Fibroblast of peridontal ligament (primary cell): ENCODE measurements at regions not wholly inside any gene's neighbourhood (a gene's known extent, or its start where the extent isn't known, plus 50 kb on each side); places are given as distances from the start of the nearest gene placed in this dataset.

Experiments
- DNase-seq: peaks from one replicate; pipeline ENCODE4 v3.0.0-alpha.2; 2010; ENCODE audit errors: extremely low read depth

GRCh38 chr2:226435146-226435545 is 364.5 kb downstream of the IRS1 start:
- peak; percentile 74 for DNase-seq

DNA sequence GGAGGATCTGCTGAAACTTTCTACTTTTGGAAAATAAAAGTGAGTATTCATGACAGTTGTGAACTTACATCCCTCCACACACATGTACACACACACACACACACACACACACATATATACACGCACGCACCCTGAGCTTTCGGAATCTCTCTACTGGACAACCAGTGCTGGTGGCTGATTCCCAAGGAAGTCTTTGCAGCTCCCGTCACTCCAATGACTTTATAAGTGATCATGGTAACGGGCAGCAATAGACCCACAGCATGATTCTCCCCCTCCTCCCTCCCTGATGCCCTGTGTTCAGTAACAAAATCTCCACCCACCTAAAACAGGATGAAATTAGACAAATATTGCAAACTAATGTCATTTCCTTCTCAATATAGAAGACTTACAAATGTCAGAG is 364.9 kb downstream of the IRS1 start:
- no peak for DNase-seq

- DNase-seq, result peak; percentile 50
Measured at GRCh38 chr2:226431288-226431948, 368.2 kb downstream of the IRS1 start.

GRCh38 chr2:226429476-226429875 is 370.1 kb downstream of the IRS1 start:
- no peak for DNase-seq

GRCh38 chr2:226427538-226428307 is 371.9 kb downstream of the IRS1 start:
- peak; percentile 88 for DNase-seq

DNA sequence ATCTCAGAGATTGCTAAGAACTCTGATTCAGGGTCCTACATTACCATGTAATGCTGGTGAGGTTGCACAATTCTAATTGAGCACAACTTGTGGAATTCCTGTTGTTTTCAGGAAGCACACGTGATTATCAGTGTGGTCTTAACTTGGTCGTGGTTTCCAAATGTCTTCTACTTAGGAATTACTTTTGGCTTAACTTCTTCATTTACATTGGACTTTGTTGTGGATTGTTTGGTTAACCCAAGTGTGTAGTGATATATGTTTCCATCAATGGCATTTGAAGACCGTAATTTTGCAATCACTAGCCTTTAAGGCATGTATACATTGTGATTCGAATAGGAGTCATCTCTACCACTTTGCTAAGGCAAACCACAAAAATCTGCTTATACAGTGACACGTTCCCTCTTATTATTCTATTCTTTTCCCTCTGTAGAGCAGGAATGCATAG is 373.3 kb downstream of the IRS1 start:
- peak; percentile 93 for DNase-seq

DNA sequence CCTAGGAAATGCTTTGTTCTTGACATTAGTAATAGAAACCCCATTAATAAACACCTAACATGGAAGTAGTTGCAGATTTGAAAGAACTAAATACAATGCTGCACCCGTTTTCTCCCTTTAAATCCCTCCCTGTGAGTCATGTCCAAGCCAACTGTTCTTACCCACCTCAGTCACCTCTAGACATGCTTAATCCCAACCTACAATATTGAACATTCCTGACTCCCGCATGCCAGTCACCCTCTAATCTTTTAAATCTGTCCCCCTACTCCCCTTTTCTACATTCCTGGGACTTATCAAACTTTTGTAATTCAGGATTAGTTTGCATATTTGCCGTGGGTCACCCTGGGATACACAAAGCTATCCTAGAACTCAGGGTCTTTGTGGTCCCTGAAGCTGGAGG is 374.6 kb downstream of the IRS1 start:
- no peak for DNase-seq

DNA sequence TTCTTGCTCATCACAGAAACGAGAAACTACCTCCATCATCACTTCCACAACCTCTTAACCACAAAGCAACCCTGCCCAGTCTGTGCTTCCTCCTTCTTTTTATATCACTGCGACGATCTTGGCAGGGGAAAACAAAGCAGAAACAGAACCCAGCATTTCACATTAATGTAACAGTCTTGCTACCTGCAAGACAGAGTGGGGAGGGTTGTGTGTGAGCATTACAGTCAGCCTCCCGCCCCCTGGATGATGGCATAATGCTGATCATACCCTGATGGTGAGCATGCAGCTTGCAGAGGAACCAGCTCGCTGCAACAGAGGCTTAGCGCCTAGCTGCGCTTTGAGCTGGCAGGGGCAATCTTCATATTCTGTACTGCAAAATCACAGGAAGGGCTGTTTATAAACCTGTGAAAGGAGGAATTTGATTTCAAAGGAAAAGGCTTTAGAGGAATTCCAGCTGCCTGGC is 376.1 kb downstream of the IRS1 start:
- DNase-seq, result no peak

DNA sequence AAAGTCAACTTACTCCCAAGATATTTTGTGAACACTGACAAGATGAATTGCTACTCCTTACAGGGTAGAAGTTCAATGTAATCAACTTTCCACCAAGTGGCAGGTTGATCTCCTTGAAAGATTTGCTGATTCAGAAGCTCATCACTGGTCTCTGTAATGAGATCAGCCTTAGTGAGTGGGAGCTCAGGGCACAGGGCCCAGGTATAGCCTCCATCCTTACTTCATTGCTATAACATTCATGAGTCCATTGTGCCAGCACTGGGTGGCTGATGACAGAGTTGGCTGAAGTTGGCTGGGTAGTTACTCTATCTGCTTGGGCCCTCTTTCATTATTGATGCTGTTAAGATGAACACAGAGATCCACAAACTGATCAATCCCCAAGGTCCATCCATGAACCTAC is 379.0 kb downstream of the IRS1 start:
- DNase-seq, result no peak

- no peak for DNase-seq
Measured at GRCh38 chr2:226418521-226418920, 381.1 kb downstream of the IRS1 start.

DNA sequence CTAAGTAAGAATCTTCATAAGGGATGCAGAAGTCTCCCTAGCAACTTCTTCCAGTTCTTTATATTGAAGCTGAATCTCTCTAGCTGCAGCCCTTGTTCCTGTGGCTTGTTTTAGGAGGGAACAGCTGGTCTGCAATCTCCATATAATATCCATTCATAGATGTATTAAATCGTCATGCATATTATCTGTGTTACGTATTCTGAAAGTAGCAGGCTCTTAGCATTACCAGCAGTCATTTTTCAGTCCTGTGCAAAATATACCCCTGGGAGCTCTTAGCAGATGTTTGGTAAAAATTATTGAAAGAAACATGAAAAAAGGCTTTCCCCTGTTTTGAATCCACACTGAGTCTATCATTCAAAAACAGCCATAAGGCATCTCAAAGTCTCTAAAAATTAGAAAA is 385.3 kb downstream of the IRS1 start:
- DNase-seq, result no peak

DNA sequence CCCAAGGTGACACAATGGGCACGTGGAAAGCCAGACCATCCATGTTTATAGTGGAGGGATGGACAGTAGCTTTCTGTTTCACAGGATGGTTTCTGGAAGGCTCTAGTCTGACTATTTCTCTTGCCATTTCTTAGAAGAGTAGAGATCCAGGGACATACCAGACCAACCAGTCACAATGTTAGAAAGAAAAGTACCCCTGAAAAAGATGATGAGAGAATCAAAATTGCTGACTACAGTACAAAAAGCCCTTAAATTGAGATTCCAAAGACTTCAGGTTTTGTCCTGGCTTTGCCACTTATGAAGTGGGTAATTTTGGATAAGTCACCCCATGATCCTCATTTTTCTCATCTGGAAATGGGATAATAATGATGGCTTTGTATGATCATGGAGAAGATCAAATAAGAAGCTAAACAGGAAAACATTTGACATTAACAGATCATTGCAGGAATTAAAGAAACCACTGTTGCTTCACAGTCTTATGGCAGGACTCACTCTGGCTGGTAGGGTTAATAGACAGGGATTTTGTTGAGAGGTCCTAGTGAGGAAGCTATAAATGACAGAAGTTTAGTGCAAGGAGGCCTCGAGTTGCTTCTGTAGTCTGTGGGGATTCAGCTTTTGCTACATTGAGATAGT is 386.0 kb downstream of the IRS1 start:
- DNase-seq, result no peak

GRCh38 chr2:226411727-226412360 is 387.8 kb downstream of the IRS1 start:
- no peak for DNase-seq

DNA sequence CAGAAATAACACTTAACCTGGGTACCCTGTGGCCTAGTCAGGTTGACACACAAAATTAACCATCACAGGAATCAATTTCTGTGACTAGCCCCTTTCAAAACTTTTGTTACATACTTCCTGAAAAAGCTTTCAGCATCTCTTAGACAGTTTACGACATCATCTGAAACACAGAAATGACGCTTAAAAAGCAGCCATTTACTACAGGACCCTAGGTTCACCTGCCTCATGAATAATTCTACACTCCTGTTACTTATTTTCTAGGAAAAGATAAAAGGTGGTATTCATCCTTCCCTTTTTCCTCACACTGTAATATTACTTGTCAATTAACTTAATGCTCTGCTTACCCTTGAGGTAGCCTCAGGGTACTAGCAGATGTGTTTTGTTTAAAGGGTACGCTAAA is 388.4 kb downstream of the IRS1 start:
- DNase-seq, result no peak

DNA sequence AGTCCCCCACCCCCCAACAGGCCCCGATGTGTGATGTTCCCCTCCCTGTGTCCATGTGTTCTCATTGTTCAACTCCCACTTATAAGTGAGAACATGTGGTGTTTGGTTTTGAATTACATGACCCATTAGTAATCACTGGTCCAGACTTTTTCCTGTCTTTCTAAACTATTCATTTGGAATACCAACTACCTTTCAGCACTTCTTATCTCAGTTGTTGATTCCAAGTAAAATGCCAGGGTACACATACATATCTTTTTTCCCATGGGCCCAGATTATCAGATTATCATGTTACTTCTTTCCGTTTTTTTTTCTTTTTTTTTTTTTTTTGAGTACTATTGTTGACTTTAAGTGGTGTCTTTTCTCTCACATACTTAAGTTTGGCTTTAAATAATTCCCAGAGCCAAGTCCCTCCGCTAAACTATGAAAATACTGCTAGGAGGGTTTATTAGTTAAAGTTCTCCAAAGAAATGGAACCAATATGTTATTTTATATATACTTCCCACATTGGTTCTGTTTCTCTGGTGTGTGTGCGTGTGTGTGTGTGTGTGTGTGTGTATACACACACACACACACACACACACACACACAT is 389.3 kb downstream of the IRS1 start:
- no peak for DNase-seq

- DNase-seq, result no peak
Measured at GRCh38 chr2:226409134-226409533, 390.5 kb downstream of the IRS1 start.

DNA sequence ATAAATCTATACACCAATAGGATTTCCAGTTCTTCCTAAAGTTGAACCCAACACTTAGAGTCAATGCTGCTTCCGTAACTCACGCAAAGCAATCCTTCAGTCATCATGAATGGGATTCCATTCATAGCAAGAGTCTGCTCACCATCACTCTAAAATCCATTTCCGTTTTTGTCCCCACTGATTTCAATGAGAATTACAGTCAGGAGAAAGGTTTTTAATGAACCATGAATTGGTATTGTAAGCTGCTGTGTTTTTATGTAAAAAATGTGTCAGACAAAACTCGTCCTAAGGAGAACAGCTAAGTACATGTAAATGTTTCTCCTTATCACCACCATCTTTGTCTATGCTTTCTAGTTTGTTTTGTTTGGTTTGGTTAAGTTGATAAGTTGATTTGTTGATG is 391.5 kb downstream of the IRS1 start:
- no peak for DNase-seq

GRCh38 chr2:226407135-226407534 is 392.5 kb downstream of the IRS1 start:
- no peak for DNase-seq

- no peak for DNase-seq
Measured at GRCh38 chr2:226405465-226405864, 394.2 kb downstream of the IRS1 start.

DNA sequence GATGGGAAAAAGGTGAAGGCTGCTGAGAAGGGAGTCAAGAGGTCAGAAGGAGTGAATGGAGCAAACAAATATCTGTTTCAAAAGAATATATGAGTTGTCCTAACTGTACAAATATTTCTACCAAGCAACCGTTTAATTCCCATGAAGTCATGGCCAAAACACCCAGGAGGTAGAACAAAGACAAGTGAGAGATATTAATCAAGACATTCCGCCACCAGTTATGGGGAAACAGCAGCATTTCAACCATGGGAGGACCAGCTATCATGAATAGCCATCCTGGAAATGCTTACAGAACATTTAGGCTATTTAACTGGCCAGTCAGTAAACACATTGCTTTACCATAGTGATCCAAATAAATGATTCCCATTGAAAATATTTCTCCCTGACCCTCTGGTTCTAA is 396.3 kb downstream of the IRS1 start:
- DNase-seq, result no peak

DNA sequence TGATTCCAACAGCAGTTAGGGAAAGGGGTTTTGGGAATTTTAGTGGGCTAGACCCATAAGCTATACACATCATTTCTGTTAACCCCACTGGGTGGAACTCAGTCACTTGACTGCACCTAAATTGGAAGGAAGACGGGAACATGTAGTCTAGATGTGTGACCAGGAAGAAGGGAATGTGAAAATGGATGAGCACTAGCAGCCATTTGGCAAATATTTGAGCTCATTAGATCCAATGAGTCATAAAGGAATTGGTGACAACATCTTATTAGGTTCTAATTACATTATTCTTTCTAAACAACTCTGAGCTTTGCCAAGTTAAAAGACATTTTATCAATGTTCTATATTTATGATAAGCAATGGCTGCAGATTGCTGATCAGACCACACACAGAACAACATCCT is 400.6 kb downstream of the IRS1 start:
- DNase-seq, result no peak

DNA sequence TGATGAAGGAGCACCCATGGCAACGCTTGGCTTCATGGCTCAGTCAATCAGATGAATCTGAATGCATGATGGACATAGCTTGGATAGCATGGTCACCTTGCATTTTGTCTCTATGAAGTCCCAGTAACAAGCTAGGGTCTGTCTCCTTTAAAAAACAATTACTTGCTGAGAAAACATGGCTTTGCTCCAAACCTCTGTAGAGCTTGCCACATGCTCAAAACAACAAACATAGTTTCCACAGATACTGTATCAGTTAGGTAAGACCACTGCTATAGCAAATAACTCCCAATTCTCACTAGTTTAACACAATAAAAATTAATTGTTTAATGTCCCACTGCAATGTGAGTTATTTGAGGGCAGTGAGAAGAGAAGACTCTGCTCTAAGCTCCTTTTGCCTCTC is 401.0 kb downstream of the IRS1 start:
- DNase-seq, result peak; percentile 62
